ENCODE measurements at regions not wholly inside any gene's neighbourhood (a gene's known extent, or its start where the extent isn't known, plus 50 kb on each side); places are given as distances from the start of the nearest gene placed in this dataset.

DNA sequence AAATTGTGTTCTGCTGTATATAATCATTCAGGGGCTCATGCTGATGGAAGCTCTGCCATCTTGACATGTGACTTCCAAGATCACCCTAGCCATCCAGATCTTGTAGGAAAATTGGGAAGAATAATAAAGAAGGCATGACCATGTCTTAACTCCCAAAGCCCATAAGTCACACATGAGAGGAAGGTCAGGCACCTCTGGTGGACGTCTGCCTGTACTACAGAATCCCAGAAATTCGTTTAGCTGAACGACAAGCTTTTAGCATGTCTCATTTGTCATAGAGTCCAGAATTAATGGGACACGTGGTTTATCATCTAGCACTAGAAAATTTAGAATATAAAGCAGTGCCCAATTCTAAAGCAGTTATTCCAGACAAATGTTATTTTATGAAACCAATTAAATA, 212.7 kb downstream of the CENPC start:
- dilution Hi-C loops (cut with MboI; ENCODE audit: extremely low pct_ligation_motif_present, low sequenced_read_pairs): no loop called here
- H3K9ac ChIP-seq (replicated peaks; ENCODE audit: extremely low read depth, insufficient read depth, low read length): no peak overlapping the region
- no peaks in the 10 kb centered on the region for H3K36me3 ChIP-seq (ENCODE audit: control insufficient read depth in 2 of 2, extremely low read depth in 1 of 2, insufficient read depth in 2 of 2, low read length in 2 of 2)
- TF ChIP-seq, protein P1, sequence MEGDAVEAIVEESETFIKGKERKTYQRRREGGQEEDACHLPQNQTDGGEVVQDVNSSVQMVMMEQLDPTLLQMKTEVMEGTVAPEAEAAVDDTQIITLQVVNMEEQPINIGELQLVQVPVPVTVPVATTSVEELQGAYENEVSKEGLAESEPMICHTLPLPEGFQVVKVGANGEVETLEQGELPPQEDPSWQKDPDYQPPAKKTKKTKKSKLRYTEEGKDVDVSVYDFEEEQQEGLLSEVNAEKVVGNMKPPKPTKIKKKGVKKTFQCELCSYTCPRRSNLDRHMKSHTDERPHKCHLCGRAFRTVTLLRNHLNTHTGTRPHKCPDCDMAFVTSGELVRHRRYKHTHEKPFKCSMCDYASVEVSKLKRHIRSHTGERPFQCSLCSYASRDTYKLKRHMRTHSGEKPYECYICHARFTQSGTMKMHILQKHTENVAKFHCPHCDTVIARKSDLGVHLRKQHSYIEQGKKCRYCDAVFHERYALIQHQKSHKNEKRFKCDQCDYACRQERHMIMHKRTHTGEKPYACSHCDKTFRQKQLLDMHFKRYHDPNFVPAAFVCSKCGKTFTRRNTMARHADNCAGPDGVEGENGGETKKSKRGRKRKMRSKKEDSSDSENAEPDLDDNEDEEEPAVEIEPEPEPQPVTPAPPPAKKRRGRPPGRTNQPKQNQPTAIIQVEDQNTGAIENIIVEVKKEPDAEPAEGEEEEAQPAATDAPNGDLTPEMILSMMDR (IDR thresholded peaks at IDR 0.05; ENCODE audit: extremely low read depth in 1 of 2, insufficient read depth in 1 of 2, low read depth in 1 of 2, low read length in 2 of 2): peak; percentile 27 to 44
- TF ChIP-seq MAX (IDR thresholded peaks at IDR 0.05; ENCODE audit: insufficient read depth, insufficient read length): no peak
- peak; percentile 2 for DNase-seq (ENCODE audit: low read depth, low spot score)
- H3K9me3 ChIP-seq (replicated peaks; ENCODE audit: control insufficient read depth, insufficient read depth, low read length): no peaks in the 10 kb centered on the region
- no peaks in the 10 kb centered on the region for H4K20me1 ChIP-seq (replicated peaks; ENCODE audit: control insufficient read depth, extremely low read depth, insufficient read depth, low read length)
- no peaks in the 10 kb centered on the region for H3K9me1 ChIP-seq (replicated peaks; ENCODE audit: control insufficient read depth, extremely low read depth, insufficient read depth, low read length)
- ChIA-PET POLR2A (no interaction called here), CTCF (interaction anchor here (0.6 to 1.2 kb wide), 4 partner anchors 13 to 239 kb away, joined by 3 to 4 read pairs (median 4); no protein-coding TSS in a partner anchor)
- intact Hi-C loops (cut with micrococcal nuclease): no loop called here
- no peak overlapping the region for H2AFZ ChIP-seq (ENCODE audit: low read depth, low read length)
- no peaks in the 10 kb centered on the region for H3K79me2 ChIP-seq (ENCODE audit: control insufficient read depth, insufficient read depth, low read length)
- BruUV-seq (replicated peaks): no TSS peak
- H3K27me3 ChIP-seq (ENCODE audit: control insufficient read depth in 2 of 2, insufficient read depth in 2 of 2, low read length in 2 of 2): peaks cover 0 to 3% of the 10 kb centered on the region in 2 experiments
- no peak overlapping the region for H3K4me3 ChIP-seq (replicated peaks in 1 of 3; ENCODE audit: insufficient read depth in 1 of 3, low read depth in 1 of 3, low read length in 3 of 3)
- H3K4me2 ChIP-seq (ENCODE audit: insufficient read depth, low read length): no peak overlapping the region
- H3K27ac ChIP-seq (ENCODE audit: insufficient read depth, low read depth, low read length): no peak overlapping the region
- H3K4me1 ChIP-seq (ENCODE audit: control insufficient read depth, extremely low read depth, insufficient read depth, low read length): no peaks in the 10 kb centered on the region
- FAIRE-seq: no peak

DNA sequence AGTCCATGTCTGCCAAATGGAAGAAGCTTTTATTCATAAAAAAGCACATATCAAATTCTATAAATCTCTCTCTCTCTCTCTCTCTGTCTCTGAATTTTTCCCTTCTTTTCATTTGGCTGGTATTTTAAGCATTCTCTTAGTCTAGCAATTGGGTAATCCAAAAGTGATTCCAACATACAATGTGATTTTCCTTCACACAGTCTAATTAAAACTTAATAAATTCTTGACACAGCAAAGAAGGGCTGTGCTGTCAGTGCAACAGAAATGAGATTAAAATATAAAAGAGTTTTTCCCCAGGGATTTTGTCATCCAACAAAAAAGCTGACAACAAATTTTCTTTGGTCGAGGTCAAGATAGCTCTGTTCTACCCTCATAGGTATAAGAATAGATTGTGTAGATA, 216.9 kb downstream of the CENPC start:
- POLR2A ChIA-PET: no interaction called here
- H3K4me1 ChIP-seq (ENCODE audit: control insufficient read depth, extremely low read depth, insufficient read depth, low read length): no peaks in the 10 kb centered on the region
- CTCF ChIA-PET: interaction anchor here (0.7 to 1.4 kb wide), 3 partner anchors 8 to 35 kb away, joined by 3 to 5 read pairs (median 3); no protein-coding TSS in a partner anchor
- no peaks in the 10 kb centered on the region for H3K9me1 ChIP-seq (replicated peaks; ENCODE audit: control insufficient read depth, extremely low read depth, insufficient read depth, low read length)
- H3K79me2 ChIP-seq (ENCODE audit: control insufficient read depth, insufficient read depth, low read length): no peaks in the 10 kb centered on the region
- no peak overlapping the region for H3K27ac ChIP-seq (ENCODE audit: insufficient read depth, low read depth, low read length)
- no peaks in the 10 kb centered on the region for H3K9me3 ChIP-seq (replicated peaks; ENCODE audit: control insufficient read depth, insufficient read depth, low read length)
- intact Hi-C loops (cut with micrococcal nuclease) (no loop called here), dilution Hi-C loops (cut with MboI; ENCODE audit: extremely low pct_ligation_motif_present, low sequenced_read_pairs) (no loop called here)
- no peaks in the 10 kb centered on the region for H3K36me3 ChIP-seq (ENCODE audit: control insufficient read depth in 2 of 2, extremely low read depth in 1 of 2, insufficient read depth in 2 of 2, low read length in 2 of 2)
- BruUV-seq (replicated peaks): no TSS peak
- no peaks in the 10 kb centered on the region for H4K20me1 ChIP-seq (replicated peaks; ENCODE audit: control insufficient read depth, extremely low read depth, insufficient read depth, low read length)
- TF ChIP-seq POLR2AphosphoS5 (IDR thresholded peaks at IDR 0.05; ENCODE audit: insufficient read depth, low read depth, low read length) (no peak), GATA2 (IDR thresholded peaks at IDR 0.05; ENCODE audit: insufficient read depth, insufficient read length, low read depth, low read length) (no peak), MYC (IDR thresholded peaks at IDR 0.05; ENCODE audit: low read depth, low read length) (no peak), POLR2A (IDR thresholded peaks at IDR 0.05; ENCODE audit: low read depth, low read length) (no peak), MAX (IDR thresholded peaks at IDR 0.05; ENCODE audit: insufficient read depth, insufficient read length) (no peak), FOS (IDR thresholded peaks at IDR 0.05; ENCODE audit: borderline replicate concordance, insufficient read depth, low read length) (no peak), JUN (IDR thresholded peaks at IDR 0.05; ENCODE audit: borderline replicate concordance, insufficient read depth, insufficient read length, low read depth) (no peak)
- TF ChIP-seq, protein P1 (IDR thresholded peaks at IDR 0.05; ENCODE audit: extremely low read depth in 1 of 2, insufficient read depth in 1 of 2, low read depth in 1 of 2, low read length in 2 of 2): no peak
- H2AFZ ChIP-seq (ENCODE audit: low read depth, low read length): no peak overlapping the region
- H3K9ac ChIP-seq (replicated peaks; ENCODE audit: extremely low read depth, insufficient read depth, low read length): no peak overlapping the region
- FAIRE-seq: no peak
- H3K4me2 ChIP-seq (ENCODE audit: insufficient read depth, low read length): no peak overlapping the region
- DNase-seq (ENCODE audit: low read depth, low spot score): no peak
- H3K4me3 ChIP-seq (replicated peaks in 1 of 3; ENCODE audit: insufficient read depth in 1 of 3, low read depth in 1 of 3, low read length in 3 of 3): no peak overlapping the region
- no peaks in the 10 kb centered on the region for H3K27me3 ChIP-seq (ENCODE audit: control insufficient read depth in 2 of 2, insufficient read depth in 2 of 2, low read length in 2 of 2)

Data from endothelial cell of umbilical vein (primary cell).